DLD1 (cell line): ENCODE measurements at regions not wholly inside any gene's neighbourhood (a gene's known extent, or its start where the extent isn't known, plus 50 kb on each side); places are given as distances from the start of the nearest gene placed in this dataset.
"Not testable (repeated sequence)": the region's sequence is repeated elsewhere in the genome, so short reads cannot be mapped to it uniquely, and the experiment has no call there.

Source experiments
- in situ Hi-C: cut with HindIII; loops from 2 replicates; pipeline ENCODE4 v1.10.0; 2017; ENCODE audit warnings: low sequenced_read_pairs

- in situ Hi-C loops = no loop called here
These were observed 52.5 kb upstream of the RESF1 start for GRCh38 chr12:31906557-31907301.

GRCh38 chr12:31903025-31903424, 56.2 kb upstream of the RESF1 start:
- in situ Hi-C loops = no loop called here

GRCh38 chr12:31900271-31900670, 58.9 kb upstream of the RESF1 start:
- in situ Hi-C loops = no loop called here

- in situ Hi-C loops = loop anchor here (10.0 kb wide), 1 partner anchor 76 kb away; no protein-coding TSS in a partner anchor
These were observed 60.1 kb upstream of the RESF1 start for GRCh38 chr12:31899109-31899508.

GRCh38 chr12:31897781-31898503, 61.3 kb upstream of the RESF1 start:
- in situ Hi-C loops = loop anchor here (10.0 kb wide), 1 partner anchor 77 kb away; no protein-coding TSS in a partner anchor

GRCh38 chr12:31897092-31897491, 62.1 kb upstream of the RESF1 start:
- in situ Hi-C loops = loop anchor here (10.0 kb wide), 1 partner anchor 78 kb away; no protein-coding TSS in a partner anchor

- in situ Hi-C loops = loop anchor here (10.0 kb wide), 1 partner anchor 78 kb away; no protein-coding TSS in a partner anchor
These were observed 62.6 kb upstream of the RESF1 start for GRCh38 chr12:31896514-31897039.

GRCh38 chr12:31895449-31896150, 63.6 kb upstream of the RESF1 start:
- in situ Hi-C loops = loop anchor here (10.0 kb wide), 1 partner anchor 79 kb away; no protein-coding TSS in a partner anchor

GRCh38 chr12:31890295-31891285, 68.6 kb upstream of the RESF1 start:
- in situ Hi-C loops = loop anchor here (10.0 kb wide), 1 partner anchor 84 kb away; no protein-coding TSS in a partner anchor

- in situ Hi-C loops = no loop called here
These were observed 72.0 kb upstream of the RESF1 start for GRCh38 chr12:31887109-31887811.

- in situ Hi-C loops = not testable (repeated sequence)
These were observed 76.5 kb upstream of the RESF1 start for GRCh38 chr12:31882682-31883081.

GRCh38 chr12:31880340-31880739, 78.9 kb upstream of the RESF1 start:
- in situ Hi-C loops = no loop called here

- in situ Hi-C loops = no loop called here
These were observed 81.3 kb upstream of the RESF1 start for GRCh38 chr12:31877884-31878283.

GRCh38 chr12:31876568-31877424, 82.4 kb upstream of the RESF1 start:
- in situ Hi-C loops = no loop called here

GRCh38 chr12:31875609-31875964, 83.6 kb upstream of the RESF1 start:
- in situ Hi-C loops = no loop called here

- in situ Hi-C loops = no loop called here
These were observed 84.1 kb upstream of the RESF1 start for GRCh38 chr12:31874961-31875608.

GRCh38 chr12:31872831-31873604, 86.2 kb upstream of the RESF1 start:
- in situ Hi-C loops = no loop called here
